Fibroblast of mammary gland (primary cell): ENCODE measurements at regions not wholly inside any gene's neighbourhood (a gene's known extent, or its start where the extent isn't known, plus 50 kb on each side); places are given as distances from the start of the nearest gene placed in this dataset.

Experiments used
- DNase-seq: peaks from one replicate; pipeline ENCODE4 v3.0.0-alpha.2; 2010; ENCODE audit warnings: low read depth
- H3K4me3 ChIP-seq: 2 replicates; pipeline ENCODE4 v1.5.1; 2011; ENCODE audit warnings: low read depth, mild to moderate bottlenecking, low read length, moderate library complexity; ENCODE audit not compliant: control insufficient read depth
- CTCF ChIP-seq: conservative IDR thresholded peaks from 2 replicates; pipeline ENCODE4 v1.5.1; 2011; ENCODE audit warnings: low read depth, low read length, inconsistent platforms; ENCODE audit not compliant: control insufficient read depth, insufficient read depth

GRCh38 chr9:26321935-26322334 lies 570.7 kb downstream of the CAAP1 start:
- H3K4me3 ChIP-seq: no peak overlapping the region
- DNase-seq: no peak
- no peak for TF ChIP-seq CTCF

GRCh38 chr9:26319859-26320258 lies 572.7 kb downstream of the CAAP1 start:
- H3K4me3 ChIP-seq: no peak overlapping the region
- TF ChIP-seq CTCF: no peak
- DNase-seq: no peak

GRCh38 chr9:26313108-26313507 lies 579.5 kb downstream of the CAAP1 start:
- DNase-seq: no peak
- no peak for TF ChIP-seq CTCF
- no peak overlapping the region for H3K4me3 ChIP-seq

GRCh38 chr9:26311463-26311995 lies 581.1 kb downstream of the CAAP1 start:
- TF ChIP-seq CTCF: no peak
- no peak overlapping the region for H3K4me3 ChIP-seq
- DNase-seq: no peak

GRCh38 chr9:26310294-26310693 lies 582.3 kb downstream of the CAAP1 start:
- DNase-seq: peak; percentile 74
- H3K4me3 ChIP-seq: no peak overlapping the region
- TF ChIP-seq CTCF: no peak

- TF ChIP-seq CTCF: no peak
- DNase-seq: peak; percentile 10
- H3K4me3 ChIP-seq: no peak overlapping the region
These were observed 584.3 kb downstream of the CAAP1 start for GRCh38 chr9:26308328-26308727.

GRCh38 chr9:26301659-26302058 lies 590.9 kb downstream of the CAAP1 start:
- no peak for DNase-seq
- no peak overlapping the region for H3K4me3 ChIP-seq
- no peak for TF ChIP-seq CTCF
